A673 (cell line): ENCODE measurements at regions not wholly inside any gene's neighbourhood (a gene's known extent, or its start where the extent isn't known, plus 50 kb on each side); places are given as distances from the start of the nearest gene placed in this dataset.

Experiments used
- BruUV-seq: library from RNA; stranded (reverse); fragments of 400-500 nt; replicated peaks from 2 replicates; lab custom pipeline; 2021; lab: Mats Ljungman, UMichigan
- CTCF ChIA-PET: fragments of 300-600 bp; sonication (Branson Sonifier 250); formaldehyde crosslinking; loops from one replicate; lab custom pipeline; 2022; ENCODE audit warnings: antibody characterized with exemption; lab: Charles Lee
- POLR2A ChIA-PET: fragments of 300-600 bp; sonication (Branson Sonifier 250); formaldehyde crosslinking; loops from one replicate; lab custom pipeline; 2022; ENCODE audit warnings: antibody characterized with exemption; ENCODE audit not compliant: low non-redundant PET; lab: Charles Lee
- DNase-seq: peaks from one replicate; pipeline ENCODE4 v3.0.0-alpha.2; 2015; ENCODE audit warnings: low spot score
- H3K27ac ChIP-seq: fragments of 200-600 bp; sonication (generic); 2 replicates; pipeline ENCODE4 v1.5.1; 2016; ENCODE audit warnings: mixed run types, low read depth, mild to moderate bottlenecking, mixed read lengths, antibody characterized with exemption, low read length; ENCODE audit not compliant: poor library complexity, severe bottlenecking
- H3K27me3 ChIP-seq: fragments of 200-600 bp; sonication (generic); replicated peaks from 2 replicates; pipeline ENCODE4 v1.6.1; 2017; ENCODE audit warnings: mixed run types, low read depth, mild to moderate bottlenecking, mixed read lengths, antibody characterized with exemption, low read length; ENCODE audit not compliant: insufficient read depth, poor library complexity
- H3K36me3 ChIP-seq: fragments of 200-600 bp; sonication (generic); 2 replicates; pipeline ENCODE4 v1.6.1; 2016; ENCODE audit warnings: mixed run types, mild to moderate bottlenecking, mixed read lengths, antibody characterized with exemption, low read length; ENCODE audit not compliant: insufficient read depth, poor library complexity, severe bottlenecking
- H3K4me1 ChIP-seq: fragments of 200-600 bp; sonication (generic); 2 replicates; pipeline ENCODE4 v1.6.1; 2017; ENCODE audit warnings: mixed run types, mild to moderate bottlenecking, mixed read lengths, antibody characterized with exemption, low read length; ENCODE audit not compliant: insufficient read depth, poor library complexity, severe bottlenecking
- H3K4me3 ChIP-seq: fragments of 200-600 bp; sonication (generic); 2 replicates; pipeline ENCODE4 v1.5.1; 2016; ENCODE audit warnings: low read depth, mixed run types, mild to moderate bottlenecking, mixed read lengths, low read length; ENCODE audit not compliant: poor library complexity, severe bottlenecking
- H3K9me3 ChIP-seq: fragments of 200-600 bp; sonication (generic); 2 replicates; pipeline ENCODE4 v1.6.1; 2016; ENCODE audit warnings: mixed run types, low read depth, mild to moderate bottlenecking, mixed read lengths, antibody characterized with exemption, low read length; ENCODE audit not compliant: poor library complexity, severe bottlenecking
- CTCF ChIP-seq: fragments of 300-800, 200-600 bp; sonication (generic); conservative IDR thresholded peaks from 2 replicates; pipeline ENCODE4 v1.5.1; 2017; ENCODE audit warnings: low read depth, mild to moderate bottlenecking, antibody characterized with exemption, low read length, moderate library complexity, mixed read lengths
- EZH2 ChIP-seq: fragments of 200-600 bp; sonication (generic); IDR thresholded peaks from 2 replicates; pipeline ENCODE4 v1.6.1; 2017; ENCODE audit warnings: borderline replicate concordance, low read depth, mild to moderate bottlenecking, mixed read lengths, antibody characterized with exemption, low read length; ENCODE audit not compliant: poor library complexity, severe bottlenecking
- intact Hi-C: fragments of 100-400 bp; cut with micrococcal nuclease; formaldehyde crosslinking; loops from one replicate; pipeline ENCODE4 v1.10.0; 2022; ENCODE audit not compliant: unreplicated experiment

GRCh38 chr2:116749994-116750393, 1064.5 kb upstream of the DDX18 start:
- DNase-seq: no peak
- POLR2A ChIA-PET: no interaction called here
- H3K4me1 ChIP-seq: no peaks in the 10 kb centered on the region
- no peak overlapping the region for H3K27ac ChIP-seq
- no peaks in the 10 kb centered on the region for H3K36me3 ChIP-seq
- TF ChIP-seq CTCF (no peak), EZH2 (no peak)
- intact Hi-C loops: no loop called here
- no TSS peak for BruUV-seq
- H3K4me3 ChIP-seq: no peak overlapping the region
- peaks cover 5% of the 10 kb centered on the region for H3K9me3 ChIP-seq
- CTCF ChIA-PET: no interaction called here
- H3K27me3 ChIP-seq: no peaks in the 10 kb centered on the region

- intact Hi-C loops: no loop called here
- DNase-seq: no peak
- ChIA-PET CTCF (no interaction called here), POLR2A (no interaction called here)
- Histone ChIP-seq H3K36me3 (no peaks in the 10 kb centered on the region), H3K27me3 (no peaks in the 10 kb centered on the region), H3K4me1 (no peaks in the 10 kb centered on the region), H3K4me3 (no peak overlapping the region), H3K9me3 (peaks cover 8% of the 10 kb centered on the region), H3K27ac (no peak overlapping the region)
- BruUV-seq: no TSS peak
- no peak for TF ChIP-seq CTCF
- TF ChIP-seq EZH2: no peak
Measured at GRCh38 chr2:116754381-116755101, 1060.0 kb upstream of the DDX18 start.

GRCh38 chr2:116761864-116762263, 1052.6 kb upstream of the DDX18 start:
- CTCF ChIA-PET: no interaction called here

More at GRCh38 chr2:116761864-116762263, 1052.6 kb upstream of the DDX18 start:
- Histone ChIP-seq H3K4me3 (no peak overlapping the region), H3K36me3 (no peaks in the 10 kb centered on the region), H3K27ac (no peak overlapping the region), H3K27me3 (no peaks in the 10 kb centered on the region), H3K4me1 (no peaks in the 10 kb centered on the region), H3K9me3 (peaks cover 8% of the 10 kb centered on the region)
- intact Hi-C loops: no loop called here
- TF ChIP-seq CTCF (no peak), EZH2 (no peak)
- no TSS peak for BruUV-seq
- POLR2A ChIA-PET: no interaction called here
- DNase-seq: no peak
